ENCODE measurements at regions not wholly inside any gene's neighbourhood (a gene's known extent, or its start where the extent isn't known, plus 50 kb on each side); places are given as distances from the start of the nearest gene placed in this dataset.
"Not testable (repeated sequence)": the region's sequence is repeated elsewhere in the genome, so short reads cannot be mapped to it uniquely, and the experiment has no call there.

- CTCF ChIA-PET = interaction anchor here (0.7 kb wide), 1 partner anchor 80 kb away, joined by 3 read pairs; no protein-coding TSS in a partner anchor
- POLR2A ChIA-PET; H3K36me3 ChIP-seq (ENCODE audit: control insufficient read depth, insufficient read depth, low read length); in situ Hi-C loops (cut with HindIII; ENCODE audit: low pct_unique_long_range_greater_than_20kb, low sequenced_read_pairs); BruUV-seq (replicated peaks); H3K27me3 ChIP-seq (ENCODE audit: control insufficient read depth, insufficient read depth, low read length); H3K9me3 ChIP-seq (ENCODE audit: control insufficient read depth, insufficient read depth, low read depth, low read length); H3K4me1 ChIP-seq (ENCODE audit: control insufficient read depth, insufficient read depth, low read length); DNase-seq (ENCODE audit: low read depth, low spot score); H3K27ac ChIP-seq (ENCODE audit: low read length): not testable (repeated sequence)
- intact Hi-C loops (cut with micrococcal nuclease; ENCODE audit: unreplicated experiment) = loop anchor here (2.0 to 5.0 kb wide), 2 partner anchors 902 to 1574 kb away; no protein-coding TSS in a partner anchor
- peak; percentile 57; the same call in 1 of the 2 replicates for ATAC-seq
- peak overlapping the region; percentile 27 to 56 for H3K4me3 ChIP-seq (ENCODE audit: low read depth in 2 of 2, low read length in 2 of 2)
- peak; percentile 93 for TF ChIP-seq CTCF (IDR thresholded peaks at IDR 0.05)
Observed at GRCh38 chr2:132268284-132268976, 106.7 kb upstream of the ANKRD30BL start.

- DNase-seq (ENCODE audit: low read depth, low spot score) = no peak
- CTCF ChIA-PET = interaction anchor here (0.7 kb wide), 1 partner anchor 80 kb away, joined by 3 read pairs; no protein-coding TSS in a partner anchor
- Histone ChIP-seq H3K9me3 (ENCODE audit: control insufficient read depth, insufficient read depth, low read depth, low read length) (no peaks in the 10 kb centered on the region), H3K36me3 (ENCODE audit: control insufficient read depth, insufficient read depth, low read length) (no peaks in the 10 kb centered on the region), H3K4me3 (ENCODE audit: low read depth in 2 of 2, low read length in 2 of 2) (no peak overlapping the region; a peak in 1 of 4 replicates), H3K27ac (ENCODE audit: low read length) (no peak overlapping the region), H3K27me3 (ENCODE audit: control insufficient read depth, insufficient read depth, low read length) (peaks cover 2% of the 10 kb centered on the region; the same call in 1 of the 2 replicates), H3K4me1 (ENCODE audit: control insufficient read depth, insufficient read depth, low read length) (no peaks in the 10 kb centered on the region)
- no peak for ATAC-seq
- BruUV-seq (replicated peaks) = no TSS peak
- intact Hi-C loops (cut with micrococcal nuclease; ENCODE audit: unreplicated experiment) = loop anchor here (2.0 to 5.0 kb wide), 2 partner anchors 902 to 1573 kb away; no protein-coding TSS in a partner anchor
- TF ChIP-seq POLR2AphosphoS5 (IDR thresholded peaks at IDR 0.05; ENCODE audit: low read depth, low read length) (no peak), TCF7L2 (IDR thresholded peaks at IDR 0.05; ENCODE audit: low read depth, low read length) (no peak), REST (IDR thresholded peaks at IDR 0.05; ENCODE audit: insufficient read depth in 1 of 2, low read depth in 2 of 2, low read length in 1 of 2) (no peak), CTCF (IDR thresholded peaks at IDR 0.05) (no peak)
- POLR2A ChIA-PET = no interaction called here
- in situ Hi-C loops (cut with HindIII; ENCODE audit: low pct_unique_long_range_greater_than_20kb, low sequenced_read_pairs) = no loop called here
Observed at GRCh38 chr2:132268977-132269523, 107.3 kb upstream of the ANKRD30BL start.

All from Panc1 (cell line).